ENCODE measurements at regions not wholly inside any gene's neighbourhood (a gene's known extent, or its start where the extent isn't known, plus 50 kb on each side); places are given as distances from the start of the nearest gene placed in this dataset.

- TF ChIP-seq CTCF (tag by site-specific recombination; IDR thresholded peaks at IDR 0.05) (no peak), ZBTB6 (tag by site-specific recombination; IDR thresholded peaks at IDR 0.05) (no peak), ELK4 (IDR thresholded peaks at IDR 0.05; ENCODE audit: borderline replicate concordance, low read depth, low read length) (no peak), TCF7L2 (IDR thresholded peaks at IDR 0.05; ENCODE audit: borderline replicate concordance, low read depth, low read length) (no peak), ZNF639 (tag by site-specific recombination; IDR thresholded peaks at IDR 0.05) (no peak), PBX3 (CRISPR knock-in tag; IDR thresholded peaks at IDR 0.05) (no peak), ZNF549 (tag by site-specific recombination; IDR thresholded peaks at IDR 0.05) (no peak), SALL2 (tag by site-specific recombination; IDR thresholded peaks at IDR 0.05; ENCODE audit: borderline replicate concordance) (no peak), SP2 (tag by site-specific recombination; IDR thresholded peaks at IDR 0.05) (no peak), IKZF3 (tag by site-specific recombination; IDR thresholded peaks at IDR 0.05) (no peak), ZBTB49 (tag by site-specific recombination; IDR thresholded peaks at IDR 0.05; ENCODE audit: low read depth) (no peak), ZNF391 (tag by site-specific recombination; IDR thresholded peaks at IDR 0.05; ENCODE audit: borderline replicate concordance, low read depth) (no peak)
Measured at GRCh38 chr9:19870988-19871387, 82.2 kb upstream of the SLC24A2 start.

Data from HEK293 (cell line).